Tibial nerve (tissue), 4 donors: ENCODE measurements at regions not wholly inside any gene's neighbourhood (a gene's known extent, or its start where the extent isn't known, plus 50 kb on each side); places are given as distances from the start of the nearest gene placed in this dataset.

Experiments used
- DNase-seq, 2 donors: peaks; one replicate each; pipeline ENCODE4 v3.0.0-alpha.2; 2019; ENCODE audit warnings: low spot score in 2 of 2
- H3K27ac ChIP-seq, 4 donors: fragments of 200-600 bp; sonication (generic) in 3 of 4; one replicate each; pipeline ENCODE4 v1.5.1; 2017 to 2019; ENCODE audit warnings: mild to moderate bottlenecking in 1 of 4
- H3K27me3 ChIP-seq, 2 donors: fragments of 200-600 bp; sonication (generic) in 1 of 2; one replicate each; pipeline versions ENCODE4 v1.5.1 to v1.6.0; 2017 to 2019
- H3K36me3 ChIP-seq, 3 donors: fragments of 200-600 bp; sonication (generic); one replicate each; pipeline ENCODE4 v1.5.1; 2018 to 2019
- H3K4me1 ChIP-seq, 4 donors: fragments of 200-600 bp; sonication (generic) in 3 of 4; one replicate each; pipeline ENCODE4 v1.5.1; 2017 to 2019
- H3K4me3 ChIP-seq, 4 donors: fragments of 200-600 bp; sonication (generic) in 3 of 4; one replicate each; pipeline ENCODE4 v1.5.1; 2017 to 2019; ENCODE audit warnings: mild to moderate bottlenecking in 1 of 4, moderate library complexity in 1 of 4
- H3K9me3 ChIP-seq, 4 donors: fragments of 200-600 bp; sonication (generic) in 3 of 4; one replicate each; pipeline ENCODE4 v1.5.1; 2017 to 2019
- CTCF ChIP-seq, 5 experiments: fragments of 200-600 bp in 3 of 5; fragments of 450-650 bp in 2 of 5; sonication (generic) in 3 of 5; IDR thresholded peaks; one replicate each; pipeline ENCODE4 v1.5.1; 2016 to 2019; ENCODE audit warnings: antibody characterized with exemption in 5 of 5, mild to moderate bottlenecking in 3 of 5, moderate library complexity in 2 of 5
- EP300 ChIP-seq, 2 donors: sonication (generic); formaldehyde crosslinking; IDR thresholded peaks; one replicate each; pipeline ENCODE4 v1.6.1; 2017; ENCODE audit warnings: antibody characterized with exemption in 2 of 2, mild to moderate bottlenecking in 1 of 2
- POLR2A ChIP-seq, 2 donors: fragments of 450-650 bp; IDR thresholded peaks; one replicate each; pipeline ENCODE4 v1.6.1; 2017; ENCODE audit warnings: antibody characterized with exemption in 2 of 2, mild to moderate bottlenecking in 2 of 2, moderate library complexity in 2 of 2
- WGBS, 2 donors: methylation state at CpG; one replicate each; pipeline ENCODE4 v1.1.5; 2018; 5-methylcytosine and 5-hydroxymethylcytosine counted together

- H3K4me3 ChIP-seq: no peak overlapping the region
- 89 to 95% methylated on average over 16 of the region's 16 CpGs for WGBS, 2 donors
- no peaks in the 10 kb centered on the region for H3K4me1 ChIP-seq
- no peaks in the 10 kb centered on the region for H3K9me3 ChIP-seq
- DNase-seq: no peak
- TF ChIP-seq CTCF (IDR thresholded peaks at IDR 0.05) (no peak), POLR2A (IDR thresholded peaks at IDR 0.05) (no peak), EP300 (IDR thresholded peaks at IDR 0.05) (no peak)
- no peaks in the 10 kb centered on the region for H3K36me3 ChIP-seq
- no peak overlapping the region for H3K27ac ChIP-seq
- H3K27me3 ChIP-seq: peaks cover 0 to 9% of the 10 kb centered on the region in 2 donors
These were observed 219.6 kb upstream of the DIAPH2 start for GRCh38 chrX:96464880-96465558.

GRCh38 chrX:96474029-96474740, 210.5 kb upstream of the DIAPH2 start:
- TF ChIP-seq EP300 (IDR thresholded peaks at IDR 0.05) (no peak), POLR2A (IDR thresholded peaks at IDR 0.05) (no peak), CTCF (IDR thresholded peaks at IDR 0.05) (no peak)
- DNase-seq: no peak
- no peaks in the 10 kb centered on the region for H3K4me1 ChIP-seq
- no peaks in the 10 kb centered on the region for H3K9me3 ChIP-seq
- peaks cover 0 to 17% of the 10 kb centered on the region in 2 donors for H3K27me3 ChIP-seq
- no peak overlapping the region for H3K4me3 ChIP-seq
- WGBS, 2 donors: 64 to 74% methylated on average over 4 of the region's 4 CpGs
- no peak overlapping the region for H3K27ac ChIP-seq
- no peaks in the 10 kb centered on the region for H3K36me3 ChIP-seq

- DNase-seq: no peak
- Histone ChIP-seq H3K4me3 (no peak overlapping the region), H3K36me3 (no peaks in the 10 kb centered on the region), H3K27me3 (peaks cover 0 to 17% of the 10 kb centered on the region in 2 donors), H3K9me3 (no peaks in the 10 kb centered on the region), H3K27ac (no peak overlapping the region), H3K4me1 (no peaks in the 10 kb centered on the region)
- 89 to 91% methylated on average over 1 of the region's 1 CpG for WGBS, 2 donors
- no peak for TF ChIP-seq POLR2A (IDR thresholded peaks at IDR 0.05)
These were observed 209.9 kb upstream of the DIAPH2 start for GRCh38 chrX:96474741-96475125.

GRCh38 chrX:96480081-96480480, 204.6 kb upstream of the DIAPH2 start:
- no peak for DNase-seq
- TF ChIP-seq POLR2A (IDR thresholded peaks at IDR 0.05) (no peak), EP300 (IDR thresholded peaks at IDR 0.05) (no peak), CTCF (IDR thresholded peaks at IDR 0.05) (no peak)
- H3K27ac ChIP-seq: no peak overlapping the region
- H3K27me3 ChIP-seq: peaks cover 0 to 11% of the 10 kb centered on the region in 2 donors
- H3K4me3 ChIP-seq: no peak overlapping the region
- 41 to 44% methylated on average over 5 of the region's 5 CpGs for WGBS, 2 donors
- no peaks in the 10 kb centered on the region for H3K9me3 ChIP-seq
- no peaks in the 10 kb centered on the region for H3K36me3 ChIP-seq
- H3K4me1 ChIP-seq: no peaks in the 10 kb centered on the region

- no peak overlapping the region for H3K27ac ChIP-seq
- no peaks in the 10 kb centered on the region for H3K9me3 ChIP-seq
- no peak for DNase-seq
- 89 to 97% methylated on average over 4 of the region's 4 CpGs for WGBS, 2 donors
- no peaks in the 10 kb centered on the region for H3K36me3 ChIP-seq
- no peaks in the 10 kb centered on the region for H3K27me3 ChIP-seq
- H3K4me1 ChIP-seq: no peaks in the 10 kb centered on the region
- TF ChIP-seq CTCF (IDR thresholded peaks at IDR 0.05) (no peak), EP300 (IDR thresholded peaks at IDR 0.05) (no peak), POLR2A (IDR thresholded peaks at IDR 0.05) (no peak)
- H3K4me3 ChIP-seq: no peak overlapping the region
These were observed 202.8 kb upstream of the DIAPH2 start for GRCh38 chrX:96481831-96482230.
